ENCODE measurements at regions not wholly inside any gene's neighbourhood (a gene's known extent, or its start where the extent isn't known, plus 50 kb on each side); places are given as distances from the start of the nearest gene placed in this dataset.
"Not testable (repeated sequence)": the region's sequence is repeated elsewhere in the genome, so short reads cannot be mapped to it uniquely, and the experiment has no call there.

- no peak for DNase-seq
These were observed 148.8 kb upstream of the SFSWAP start for GRCh38 chr12:131561891-131562684.

- DNase-seq: not testable (repeated sequence)
These were observed 146.7 kb upstream of the SFSWAP start for GRCh38 chr12:131564138-131564727.

- no peak for DNase-seq
These were observed 146.0 kb upstream of the SFSWAP start for GRCh38 chr12:131564845-131565244.

- DNase-seq: no peak
These were observed 145.4 kb upstream of the SFSWAP start for GRCh38 chr12:131565267-131566015.

GRCh38 chr12:131568336-131568735 lies 142.6 kb upstream of the SFSWAP start:
- DNase-seq: no peak

- no peak for DNase-seq
These were observed 140.3 kb upstream of the SFSWAP start for GRCh38 chr12:131570596-131570995.

- DNase-seq: no peak
These were observed 139.1 kb upstream of the SFSWAP start for GRCh38 chr12:131571827-131572226.

GRCh38 chr12:131572626-131573025 lies 138.3 kb upstream of the SFSWAP start:
- no peak for DNase-seq

GRCh38 chr12:131573631-131574394 lies 137.1 kb upstream of the SFSWAP start:
- no peak for DNase-seq

- no peak for DNase-seq
These were observed 136.5 kb upstream of the SFSWAP start for GRCh38 chr12:131574395-131574771.

GRCh38 chr12:131575371-131575770 lies 135.5 kb upstream of the SFSWAP start:
- DNase-seq: no peak

GRCh38 chr12:131576734-131577133 lies 134.2 kb upstream of the SFSWAP start:
- not testable (repeated sequence) for DNase-seq

- no peak for DNase-seq
These were observed 133.1 kb upstream of the SFSWAP start for GRCh38 chr12:131577766-131578165.

GRCh38 chr12:131578828-131579470 lies 131.9 kb upstream of the SFSWAP start:
- DNase-seq: no peak

- DNase-seq: no peak
These were observed 127.7 kb upstream of the SFSWAP start for GRCh38 chr12:131583090-131583712.

GRCh38 chr12:131586269-131586668 lies 124.6 kb upstream of the SFSWAP start:
- no peak for DNase-seq

- no peak for DNase-seq
These were observed 124.1 kb upstream of the SFSWAP start for GRCh38 chr12:131586761-131587160.

GRCh38 chr12:131587565-131587964 lies 123.3 kb upstream of the SFSWAP start:
- no peak for DNase-seq

GRCh38 chr12:131589221-131589897 lies 121.5 kb upstream of the SFSWAP start:
- DNase-seq: no peak

- no peak for DNase-seq
These were observed 120.9 kb upstream of the SFSWAP start for GRCh38 chr12:131589966-131590365.

GRCh38 chr12:131591136-131591535 lies 119.8 kb upstream of the SFSWAP start:
- DNase-seq: no peak
